GM23338 (cell line): ENCODE measurements at regions not wholly inside any gene's neighbourhood (a gene's known extent, or its start where the extent isn't known, plus 50 kb on each side); places are given as distances from the start of the nearest gene placed in this dataset.

ENCODE experiments used
- ATAC-seq: fragments of 200-7000 bp; cut with Tn5 transposase; 3 replicates; pipeline ENCODE4 v1.9.1; 2020
- DNase-seq: peaks from one replicate; pipeline ENCODE4 v3.0.0-alpha.2; 2015; ENCODE audit warnings: low spot score
- H2AFZ ChIP-seq: fragments of 200-600 bp; sonication (generic); 2 replicates; pipeline ENCODE4 v1.8.0; 2016; ENCODE audit warnings: antibody characterized with exemption, mild to moderate bottlenecking, moderate library complexity
- H3F3A ChIP-seq: fragments of 200-600 bp; sonication (generic); replicated peaks from 2 replicates; pipeline ENCODE4 v1.8.0; 2017; ENCODE audit warnings: antibody characterized with exemption, mixed run types, low read depth
- H3K27ac ChIP-seq: fragments of 200-600 bp; sonication (generic); 2 replicates; pipeline ENCODE4 v1.6.1; 2016; ENCODE audit warnings: low read depth
- H3K27me3 ChIP-seq: fragments of 200-600 bp; sonication (generic); 2 replicates; pipeline ENCODE4 v1.8.0; 2016; ENCODE audit warnings: mild to moderate bottlenecking, mixed run types, moderate library complexity; ENCODE audit not compliant: insufficient read depth
- H3K36me3 ChIP-seq: fragments of 200-600 bp; sonication (generic); 2 replicates; pipeline ENCODE4 v1.8.0; 2016; ENCODE audit warnings: mild to moderate bottlenecking; ENCODE audit not compliant: insufficient read depth
- H3K4me1 ChIP-seq: fragments of 200-600 bp; sonication (generic); 2 replicates; pipeline ENCODE4 v1.8.0; 2016; ENCODE audit warnings: mild to moderate bottlenecking, moderate library complexity; ENCODE audit not compliant: insufficient read depth
- H3K4me2 ChIP-seq: fragments of 200-600 bp; sonication (generic); 2 replicates; pipeline ENCODE4 v1.7.1; 2017; ENCODE audit warnings: mixed run types
- H3K4me3 ChIP-seq: fragments of 200-600 bp; sonication (generic); 2 replicates; pipeline ENCODE4 v1.6.1; 2016; ENCODE audit warnings: mixed run types
- H3K79me2 ChIP-seq: fragments of 200-600 bp; sonication (generic); replicated peaks from 2 replicates; pipeline ENCODE4 v1.8.0; 2017; ENCODE audit warnings: mild to moderate bottlenecking; ENCODE audit not compliant: insufficient read depth
- H3K9me2 ChIP-seq: fragments of 200-600 bp; sonication (generic); 2 replicates; pipeline ENCODE4 v1.8.0; 2017; ENCODE audit not compliant: insufficient read depth
- H4K20me1 ChIP-seq: fragments of 200-600 bp; sonication (generic); replicated peaks from 2 replicates; pipeline ENCODE4 v1.8.0; 2017; ENCODE audit warnings: mild to moderate bottlenecking; ENCODE audit not compliant: insufficient read depth
- H3K27ac Mint-ChIP-seq: 2 replicates; pipeline ENCODE4 v1.8.0; 2020; ENCODE audit warnings: inconsistent platforms, mild to moderate bottlenecking, moderate library complexity, mixed read lengths
- H3K27me3 Mint-ChIP-seq: 3 replicates; pipeline ENCODE4 v1.8.0; 2022; ENCODE audit warnings: low read depth, mild to moderate bottlenecking, moderate library complexity, mixed read lengths, inconsistent platforms; ENCODE audit not compliant: insufficient read depth, poor library complexity
- H3K36me3 Mint-ChIP-seq: 3 replicates; pipeline ENCODE4 v1.8.0; 2021; ENCODE audit warnings: low read depth, mild to moderate bottlenecking, inconsistent platforms, moderate library complexity, mixed read lengths
- H3K4me1 Mint-ChIP-seq: 3 replicates; pipeline ENCODE4 v1.8.0; 2020; ENCODE audit warnings: mild to moderate bottlenecking, inconsistent platforms, mixed read lengths
- H3K4me3 Mint-ChIP-seq: 3 replicates; pipeline ENCODE4 v1.8.0; 2021; ENCODE audit warnings: moderate library complexity, mild to moderate bottlenecking, inconsistent platforms, mixed read lengths
- H3K9me3 Mint-ChIP-seq: 3 replicates; pipeline ENCODE4 v1.8.0; 2020; ENCODE audit warnings: moderate library complexity, mild to moderate bottlenecking, inconsistent platforms, mixed read lengths
- ETS1 ChIP-seq: IDR thresholded peaks from 2 replicates; pipeline ENCODE4 v1.6.1; 2016; ENCODE audit warnings: antibody characterized with exemption
- EZH2phosphoT487 ChIP-seq: fragments of 200-600 bp; sonication (generic); IDR thresholded peaks from one replicate; pipeline ENCODE4 v1.8.1; 2018; ENCODE audit warnings: antibody characterized with exemption; ENCODE audit not compliant: unreplicated experiment
- JUNB ChIP-seq: IDR thresholded peaks from one replicate; pipeline ENCODE4 v1.6.1; 2016; ENCODE audit warnings: antibody characterized with exemption; ENCODE audit not compliant: unreplicated experiment
- NANOG ChIP-seq: IDR thresholded peaks from 2 replicates; pipeline ENCODE4 v1.6.1; 2016; ENCODE audit warnings: antibody characterized with exemption, borderline replicate concordance
- REST ChIP-seq: IDR thresholded peaks from one replicate; pipeline ENCODE4 v1.6.1; 2018; ENCODE audit warnings: antibody characterized with exemption; ENCODE audit not compliant: unreplicated experiment
- STAT1 ChIP-seq: IDR thresholded peaks from one replicate; pipeline ENCODE4 v1.6.1; 2016; ENCODE audit warnings: antibody characterized with exemption; ENCODE audit not compliant: unreplicated experiment
- ZNF462 ChIP-seq: fragments of 250-450 bp; sonication (Bioruptor Pico); IDR thresholded peaks from 2 replicates; pipeline ENCODE4 v1.5.0; 2020; ENCODE audit warnings: mild to moderate bottlenecking, moderate library complexity

- TF ChIP-seq ETS1 (no peak), NANOG (no peak), STAT1 (no peak), REST (no peak)
These were observed 1245.6 kb downstream of the OTOL1 start (continued) for GRCh38 chr3:162742159-162742717.

- no peaks in the 10 kb centered on the region for H3K36me3 ChIP-seq
- no peak for DNase-seq
- H3K4me3 ChIP-seq = no peak overlapping the region
- H3F3A ChIP-seq = 0 out of 2 replicates have a peak, but pooled peaks cover 7% of the 10 kb centered on the region
- Mint-ChIP-seq H3K4me1 (peaks cover 36% of the 10 kb centered on the region), H3K36me3 (peaks cover 51% of the 10 kb centered on the region), H3K27me3 (no peaks in the 10 kb centered on the region), H3K27ac (peak overlapping the region; percentile 62), H3K9me3 (peaks cover 29% of the 10 kb centered on the region), H3K4me3 (no peak overlapping the region)
- H3K4me1 ChIP-seq = peaks cover 15% of the 10 kb centered on the region
- H3K4me2 ChIP-seq = no peak overlapping the region
- H3K79me2 ChIP-seq = no peaks in the 10 kb centered on the region
- H2AFZ ChIP-seq = no peak overlapping the region
- no peaks in the 10 kb centered on the region for H3K9me2 ChIP-seq
- no peaks in the 10 kb centered on the region for H4K20me1 ChIP-seq
- TF ChIP-seq JUNB (no peak), ZNF462 (CRISPR knock-in tag) (no peak), STAT1 (no peak), EZH2phosphoT487 (no peak)
- ATAC-seq = no peak
- peak overlapping the region; percentile 95; the same call in 1 of the 2 replicates for H3K27ac ChIP-seq
- H3K27me3 ChIP-seq = no peaks in the 10 kb centered on the region
These were observed 1246.5 kb downstream of the OTOL1 start for GRCh38 chr3:162743091-162743490.
